HEK293T (cell line): ENCODE measurements at regions not wholly inside any gene's neighbourhood (a gene's known extent, or its start where the extent isn't known, plus 50 kb on each side); places are given as distances from the start of the nearest gene placed in this dataset.

ENCODE experiments used
- CTCF ChIA-PET: fragments of 350-600 bp; formaldehyde crosslinking; extraction: SDS; loops from one replicate; lab custom pipeline; 2021; ENCODE audit warnings: antibody characterized with exemption, inconsistent platforms; lab: Yijun Ruan, JAX
- POLR2A ChIA-PET: fragments of 350-600 bp; formaldehyde crosslinking; extraction: SDS; loops from one replicate; lab custom pipeline; 2020; ENCODE audit warnings: antibody characterized with exemption, inconsistent platforms; lab: Yijun Ruan, JAX
- DNase-seq: peaks from one replicate; pipeline ENCODE4 v3.0.0; 2012; ENCODE audit warnings: mixed read lengths; ENCODE audit errors: extremely low spot score
- ARNT ChIP-seq: fragments of 450-650 bp; IDR thresholded peaks from 2 replicates; pipeline ENCODE4 v1.6.1; 2017; ENCODE audit warnings: mild to moderate bottlenecking
- BHLHE40 ChIP-seq: fragments of 450-650 bp; IDR thresholded peaks from 2 replicates; pipeline ENCODE4 v1.6.1; 2016; ENCODE audit warnings: mild to moderate bottlenecking, moderate library complexity, borderline replicate concordance
- CTBP1 ChIP-seq: fragments of 450-650 bp; IDR thresholded peaks from 2 replicates; pipeline ENCODE4 v1.6.1; 2016; ENCODE audit warnings: borderline replicate concordance
- ELF4 ChIP-seq: fragments of 450-650 bp; IDR thresholded peaks from 2 replicates; pipeline ENCODE4 v1.6.1; 2017; ENCODE audit warnings: antibody characterized with exemption
- FOXA1 ChIP-seq: fragments of 450-650 bp; IDR thresholded peaks from 2 replicates; pipeline ENCODE4 v1.6.1; 2016; ENCODE audit warnings: mild to moderate bottlenecking
- FOXK2 ChIP-seq: fragments of 450-650 bp; IDR thresholded peaks from 2 replicates; pipeline ENCODE4 v1.6.1; 2016; ENCODE audit warnings: mild to moderate bottlenecking
- FOXM1 ChIP-seq: fragments of 450-650 bp; IDR thresholded peaks from 2 replicates; pipeline ENCODE4 v1.6.1; 2017; ENCODE audit warnings: mild to moderate bottlenecking, borderline replicate concordance
- HDGF ChIP-seq: fragments of 450-650 bp; IDR thresholded peaks from 2 replicates; pipeline ENCODE4 v1.6.1; 2017; ENCODE audit warnings: antibody characterized with exemption, borderline replicate concordance
- L3MBTL2 ChIP-seq: fragments of 450-650 bp; conservative IDR thresholded peaks from 2 replicates; pipeline ENCODE4 v1.6.1; 2016; ENCODE audit warnings: mild to moderate bottlenecking
- LEF1 ChIP-seq: fragments of 450-650 bp; IDR thresholded peaks from 2 replicates; pipeline ENCODE4 v1.6.1; 2017; ENCODE audit warnings: mild to moderate bottlenecking, borderline replicate concordance
- NFRKB ChIP-seq: fragments of 450-650 bp; IDR thresholded peaks from 2 replicates; pipeline ENCODE4 v1.6.1; 2016; ENCODE audit warnings: mild to moderate bottlenecking, moderate library complexity
- PKNOX1 ChIP-seq: fragments of 450-650 bp; IDR thresholded peaks from 2 replicates; pipeline ENCODE4 v1.6.1; 2016
- SP1 ChIP-seq: fragments of 450-650 bp; IDR thresholded peaks from 2 replicates; pipeline ENCODE4 v1.6.1; 2017
- SUZ12 ChIP-seq: fragments of 450-650 bp; IDR thresholded peaks from 2 replicates; pipeline ENCODE4 v1.6.1; 2016; ENCODE audit warnings: mild to moderate bottlenecking
- TARDBP ChIP-seq: fragments of 450-650 bp; IDR thresholded peaks from 2 replicates; pipeline ENCODE4 v1.6.1; 2016
- ZNF384 ChIP-seq: fragments of 450-650 bp; IDR thresholded peaks from 2 replicates; pipeline ENCODE4 v1.6.1; 2016

- TF ChIP-seq FOXA1: no peak
- TF ChIP-seq HDGF: no peak
- TF ChIP-seq SP1: no peak
- no peak for TF ChIP-seq ZNF384
- no peak for TF ChIP-seq FOXM1
- TF ChIP-seq LEF1: no peak
- TF ChIP-seq ARNT: no peak
- no peak for TF ChIP-seq FOXK2
- no peak for TF ChIP-seq TARDBP
- no peak for TF ChIP-seq BHLHE40
- no peak for TF ChIP-seq ELF4
- TF ChIP-seq NFRKB: no peak
- TF ChIP-seq L3MBTL2: no peak
- TF ChIP-seq PKNOX1: no peak
- TF ChIP-seq CTBP1: no peak
- no peak for TF ChIP-seq SUZ12
- CTCF ChIA-PET: no interaction called here
- DNase-seq: no peak
- POLR2A ChIA-PET: no interaction called here
These were observed 77.6 kb upstream of the STARD13 start for GRCh38 chr13:33362986-33363727.

- TF ChIP-seq SP1: no peak
- TF ChIP-seq TARDBP: no peak
- POLR2A ChIA-PET: no interaction called here
- DNase-seq: no peak
- CTCF ChIA-PET: no interaction called here
These were observed 78.6 kb upstream of the STARD13 start for GRCh38 chr13:33364192-33364591.

- ChIA-PET POLR2A (interaction anchor here (0.9 kb wide), 1 partner anchor 81 kb away, joined by 5 read pairs; the partner anchor contains the start of gene STARD13), CTCF (no interaction called here)
- TF ChIP-seq NFRKB (no peak), SUZ12 (no peak), BHLHE40 (no peak), SP1 (no peak), FOXA1 (no peak), ZNF384 (no peak), CTBP1 (no peak), HDGF (no peak)
- DNase-seq: no peak
These were observed 81.0 kb upstream of the STARD13 start for GRCh38 chr13:33366469-33367062.

GRCh38 chr13:33367171-33367895, 81.8 kb upstream of the STARD13 start:
- no peak for DNase-seq

GRCh38 chr13:33367926-33368325, 82.4 kb upstream of the STARD13 start:
- DNase-seq: no peak
- CTCF ChIA-PET: no interaction called here
- POLR2A ChIA-PET: no interaction called here

More at GRCh38 chr13:33367171-33367895, 81.8 kb upstream of the STARD13 start:
- POLR2A ChIA-PET: no interaction called here
- CTCF ChIA-PET: no interaction called here
- TF ChIP-seq ARNT (no peak), ELF4 (no peak), PKNOX1 (no peak), CTBP1 (no peak), SP1 (no peak), NFRKB (no peak), FOXK2 (no peak), HDGF (no peak)

More at GRCh38 chr13:33367926-33368325, 82.4 kb upstream of the STARD13 start:
- TF ChIP-seq FOXK2 (no peak), HDGF (no peak), ELF4 (no peak), FOXA1 (no peak), LEF1 (no peak), BHLHE40 (no peak), FOXM1 (no peak), ZNF384 (no peak), SUZ12 (no peak), SP1 (no peak), NFRKB (no peak), ARNT (no peak), CTBP1 (no peak), TARDBP (no peak), PKNOX1 (no peak), L3MBTL2 (no peak)
